Left hindlimb (tissue), 1 donor: ENCODE measurements at regions not wholly inside any gene's neighbourhood (a gene's known extent, or its start where the extent isn't known, plus 50 kb on each side); places are given as distances from the start of the nearest gene placed in this dataset.
"Not testable (repeated sequence)": the region's sequence is repeated elsewhere in the genome, so short reads cannot be mapped to it uniquely, and the experiment has no call there.

Experiments
- DNase-seq: peaks from one replicate; pipeline ENCODE4 v3.0.0-alpha.2; 2018

DNA sequence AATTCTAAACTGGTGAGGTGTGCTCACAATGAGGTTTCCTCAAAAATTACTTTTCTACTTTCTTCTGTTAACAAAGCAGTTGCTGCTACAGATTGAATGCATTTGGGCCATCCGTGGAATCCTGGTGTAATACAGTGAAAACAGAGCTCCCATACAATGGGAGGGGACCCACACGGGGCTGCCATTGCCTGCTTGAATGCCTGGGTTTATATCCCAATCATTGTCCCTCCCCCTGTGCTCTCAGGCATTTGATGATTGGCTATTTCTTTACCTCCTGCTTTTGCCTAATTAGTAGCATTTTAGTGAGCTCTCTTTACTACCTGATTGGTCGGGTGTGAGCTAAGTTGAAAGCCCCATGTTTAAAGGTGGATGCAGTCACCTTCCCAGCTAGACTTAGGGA lies 52.9 kb upstream of the CSF1 start:
- not testable (repeated sequence) for DNase-seq

GRCh38 chr1:109855986-109856385 lies 54.7 kb upstream of the CSF1 start:
- not testable (repeated sequence) for DNase-seq

- not testable (repeated sequence) for DNase-seq
Measured at GRCh38 chr1:109853972-109854371, 56.7 kb upstream of the CSF1 start.

- DNase-seq = not testable (repeated sequence)
Measured at GRCh38 chr1:109852221-109853015, 58.2 kb upstream of the CSF1 start.

DNA sequence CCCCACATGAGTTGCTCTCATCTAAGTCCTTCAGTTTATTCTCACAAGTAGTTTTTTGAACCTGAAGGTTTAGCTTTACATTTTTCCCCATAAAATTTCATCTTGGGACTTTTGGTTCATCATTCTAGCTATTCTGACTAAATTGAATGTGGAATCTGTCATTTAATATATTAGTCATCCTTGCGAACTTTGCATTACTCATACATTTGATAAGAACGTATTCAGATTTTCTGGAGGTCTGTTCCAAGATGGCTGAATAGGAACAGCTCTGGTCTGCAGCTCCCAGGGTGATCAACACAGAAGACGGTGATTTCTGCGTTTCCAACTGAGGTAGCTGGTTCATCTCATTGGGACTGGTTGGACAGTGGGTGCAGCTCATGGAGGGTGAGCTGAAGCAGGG lies 59.8 kb upstream of the CSF1 start:
- no peak for DNase-seq

DNA sequence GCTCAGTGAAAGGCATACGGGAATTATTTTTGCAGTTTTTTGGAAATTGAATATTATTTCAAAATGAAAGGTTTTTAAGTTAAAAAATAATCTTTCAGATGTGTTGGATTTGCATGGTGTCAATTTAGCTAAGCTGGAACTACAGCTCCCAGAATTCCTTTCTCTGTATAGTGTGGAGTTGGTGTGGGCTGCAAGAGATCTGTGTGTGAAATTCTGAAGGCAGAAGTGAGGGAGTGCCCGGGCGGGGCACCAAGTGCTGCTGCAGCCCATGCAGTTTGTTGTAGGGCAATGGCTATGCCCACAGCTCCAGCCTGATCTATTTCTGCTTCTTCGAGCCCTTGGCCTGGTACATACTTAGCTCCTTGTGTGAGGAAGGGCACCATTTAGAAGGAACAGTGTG lies 60.5 kb upstream of the CSF1 start:
- DNase-seq = no peak

DNA sequence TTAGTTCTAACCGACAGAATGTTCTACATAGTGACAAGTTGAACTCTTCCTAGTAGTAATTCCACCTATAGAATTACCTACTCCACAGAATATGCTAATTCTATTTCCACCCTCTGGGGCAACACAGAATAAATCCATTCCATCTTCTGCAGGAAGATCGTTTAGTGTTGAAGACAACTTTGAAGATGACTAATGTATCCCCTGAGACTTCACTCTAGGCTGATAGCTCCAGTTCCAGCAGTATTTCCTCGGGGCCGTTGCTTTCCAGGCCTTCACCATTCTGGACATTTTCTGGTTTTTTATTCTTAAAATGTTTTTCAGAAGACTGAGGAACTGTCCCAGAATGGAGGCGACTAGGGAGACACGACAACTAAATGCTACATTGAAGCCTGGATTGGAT lies 61.0 kb upstream of the CSF1 start:
- DNase-seq = no peak

- no peak for DNase-seq
Measured at GRCh38 chr1:109847251-109847650, 63.4 kb upstream of the CSF1 start.

- DNase-seq = no peak
Measured at GRCh38 chr1:109846846-109847245, 63.8 kb upstream of the CSF1 start.

GRCh38 chr1:109846162-109846561 lies 64.5 kb upstream of the CSF1 start:
- no peak for DNase-seq

- DNase-seq = no peak
Measured at GRCh38 chr1:109845658-109846057, 65.0 kb upstream of the CSF1 start.

GRCh38 chr1:109844609-109845008 lies 66.0 kb upstream of the CSF1 start:
- no peak for DNase-seq

DNA sequence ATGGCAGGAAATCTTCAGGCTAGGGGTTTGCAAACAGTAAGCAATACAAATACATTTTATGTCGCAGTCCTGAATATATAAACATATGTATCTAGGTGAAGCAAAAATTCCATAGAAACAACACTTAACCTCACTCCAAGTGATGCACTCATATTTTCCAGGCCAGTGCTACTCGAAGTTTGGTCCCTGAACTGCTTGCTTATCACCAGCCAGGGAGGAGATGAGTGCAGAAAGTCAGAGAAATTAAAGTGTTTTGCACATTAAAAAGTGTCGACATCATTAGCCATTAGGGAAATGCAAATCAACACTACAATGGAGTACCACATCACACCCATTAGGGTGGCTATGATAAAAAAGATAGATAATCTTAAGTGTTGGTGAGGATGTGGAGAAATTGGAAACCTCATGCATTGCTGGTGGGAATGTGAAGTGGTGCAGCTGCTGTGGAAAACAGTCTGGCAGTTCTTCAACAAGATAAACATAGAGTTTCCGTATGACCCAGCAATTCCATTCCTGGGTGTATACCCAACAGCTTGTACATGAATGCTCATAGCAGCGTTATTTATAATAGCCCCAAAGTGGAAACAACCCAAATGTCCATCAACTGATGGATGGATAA lies 70.5 kb upstream of the CSF1 start:
- no peak for DNase-seq

DNA sequence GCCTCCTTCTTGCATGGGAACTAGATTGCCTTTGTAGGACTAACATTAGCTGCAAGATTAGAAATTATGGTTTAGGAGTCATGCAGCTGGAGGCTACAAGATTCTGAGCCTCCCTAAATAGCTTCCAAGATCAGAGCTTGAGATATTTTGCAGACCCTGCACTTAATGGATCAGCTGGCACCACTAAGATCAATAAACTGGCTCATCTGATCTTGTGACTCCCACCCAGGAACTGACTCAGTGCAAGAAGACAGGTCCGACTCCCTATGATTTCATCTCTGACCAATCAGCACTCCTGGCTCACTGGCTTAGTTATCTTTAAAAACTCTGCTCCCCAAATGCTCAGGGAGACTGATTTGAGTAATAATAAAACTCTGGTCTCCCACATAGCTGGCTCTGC lies 71.4 kb upstream of the CSF1 start:
- DNase-seq = not testable (repeated sequence)

- no peak for DNase-seq
Measured at GRCh38 chr1:109838838-109839240, 71.8 kb upstream of the CSF1 start.

DNA sequence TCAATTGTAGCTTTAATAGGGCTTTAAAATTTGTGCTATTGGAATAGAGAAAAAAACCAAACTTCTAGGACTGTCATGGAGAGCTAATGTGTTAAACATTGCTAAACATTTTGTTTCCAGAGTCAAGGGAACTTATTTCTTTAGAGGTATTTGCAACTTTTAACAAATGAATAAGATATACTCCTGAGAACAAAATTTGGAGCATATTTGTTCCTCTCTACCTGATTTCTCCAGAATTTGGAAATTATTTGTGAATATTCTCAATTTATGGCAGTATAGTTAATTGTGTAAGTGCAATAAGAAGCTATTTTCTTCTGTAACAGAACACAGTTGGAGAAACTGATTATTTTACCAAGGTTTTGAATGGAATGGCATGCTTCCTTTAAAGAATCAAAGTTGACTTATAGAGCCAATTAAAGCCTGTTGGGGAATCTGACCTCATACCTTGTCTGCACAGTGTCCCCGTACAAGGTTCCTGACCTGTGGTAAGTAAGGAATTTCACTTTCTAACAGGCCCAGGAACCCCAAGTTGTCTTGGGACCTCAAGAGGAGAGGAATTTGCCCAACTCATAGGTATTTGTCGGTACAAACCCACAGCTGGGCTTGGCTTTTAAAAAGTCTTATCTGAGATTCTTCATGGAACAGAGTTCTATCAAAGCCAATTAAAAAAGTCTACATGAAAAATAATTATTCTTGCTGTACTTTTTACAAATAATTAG lies 72.6 kb upstream of the CSF1 start:
- no peak for DNase-seq

GRCh38 chr1:109835645-109836044 lies 71.9 kb upstream of the EPS8L3 start:
- DNase-seq = not testable (repeated sequence)

- DNase-seq = no peak
Measured at GRCh38 chr1:109834951-109835350, 71.2 kb upstream of the EPS8L3 start.

GRCh38 chr1:109832945-109833344 lies 69.2 kb upstream of the EPS8L3 start:
- no peak for DNase-seq

DNA sequence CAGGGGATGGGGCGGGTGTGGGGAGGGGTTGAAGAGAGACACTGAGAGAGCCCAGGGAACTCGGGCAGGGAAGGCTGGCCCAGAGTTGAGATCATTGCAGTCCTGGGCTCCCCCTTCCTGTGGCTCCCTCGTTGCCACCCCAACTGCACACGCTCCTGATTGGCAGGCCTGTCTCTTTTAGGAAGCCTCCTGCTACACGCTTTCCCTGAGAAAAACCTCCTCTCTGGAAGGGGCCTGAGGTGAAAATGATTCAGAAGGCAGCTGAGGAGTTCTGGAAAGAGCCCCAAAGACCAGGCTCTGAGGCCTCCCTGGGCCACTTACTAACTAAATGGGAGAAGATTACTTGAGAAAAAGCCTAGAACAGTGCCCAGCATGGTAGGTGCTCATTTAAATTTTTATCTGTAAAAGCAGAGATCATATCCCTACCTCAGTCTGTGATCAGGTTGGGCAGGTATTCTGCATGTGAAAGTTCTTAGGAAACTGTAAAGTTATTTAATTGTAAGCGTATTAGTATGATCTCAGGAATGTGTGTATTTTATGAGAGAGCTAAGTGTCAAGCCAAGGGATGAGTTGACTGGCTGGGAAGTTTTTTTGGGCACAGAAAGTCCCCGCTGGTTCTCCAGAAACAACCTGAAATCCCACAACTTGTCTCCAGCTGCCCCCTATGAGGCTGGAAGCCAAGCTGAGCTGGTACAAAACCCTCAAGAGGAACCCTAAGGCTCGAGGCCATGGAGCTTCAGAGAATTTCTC lies 65.2 kb upstream of the EPS8L3 start:
- no peak for DNase-seq

GRCh38 chr1:109827986-109828385 lies 64.3 kb upstream of the EPS8L3 start:
- no peak for DNase-seq

DNA sequence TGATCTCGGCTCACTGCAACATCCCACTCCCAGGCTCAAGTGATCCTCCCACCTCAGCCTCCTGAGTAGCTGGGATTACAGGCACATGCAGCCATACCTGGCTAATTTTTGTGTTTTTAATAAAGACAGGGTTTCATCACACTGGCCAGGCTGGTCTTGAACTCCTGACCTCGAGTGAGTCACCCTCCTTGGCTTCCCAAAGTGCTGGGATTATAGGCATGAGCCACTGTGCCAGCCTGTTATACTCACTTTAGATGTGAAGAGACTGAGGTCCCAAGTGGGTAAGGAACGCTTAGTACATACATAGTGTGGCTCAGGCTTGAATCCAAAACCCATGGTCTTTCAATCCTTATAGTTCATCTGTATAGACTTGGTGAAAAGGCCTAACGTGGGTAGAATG lies 63.7 kb upstream of the EPS8L3 start:
- DNase-seq = no peak

GRCh38 chr1:109826930-109827349 lies 63.2 kb upstream of the EPS8L3 start:
- DNase-seq = no peak
